ENCODE measurements at regions not wholly inside any gene's neighbourhood (a gene's known extent, or its start where the extent isn't known, plus 50 kb on each side); places are given as distances from the start of the nearest gene placed in this dataset.

GRCh38 chr6:169323221-169323620 lies 69.6 kb upstream of the THBS2 start:
- H3K4me3 ChIP-seq, result no peak overlapping the region
- H3K27me3 ChIP-seq (replicated peaks; ENCODE audit: insufficient read depth), result no peaks in the 10 kb centered on the region
- no peaks in the 10 kb centered on the region for H3K36me3 ChIP-seq
- TF ChIP-seq, protein P1, sequence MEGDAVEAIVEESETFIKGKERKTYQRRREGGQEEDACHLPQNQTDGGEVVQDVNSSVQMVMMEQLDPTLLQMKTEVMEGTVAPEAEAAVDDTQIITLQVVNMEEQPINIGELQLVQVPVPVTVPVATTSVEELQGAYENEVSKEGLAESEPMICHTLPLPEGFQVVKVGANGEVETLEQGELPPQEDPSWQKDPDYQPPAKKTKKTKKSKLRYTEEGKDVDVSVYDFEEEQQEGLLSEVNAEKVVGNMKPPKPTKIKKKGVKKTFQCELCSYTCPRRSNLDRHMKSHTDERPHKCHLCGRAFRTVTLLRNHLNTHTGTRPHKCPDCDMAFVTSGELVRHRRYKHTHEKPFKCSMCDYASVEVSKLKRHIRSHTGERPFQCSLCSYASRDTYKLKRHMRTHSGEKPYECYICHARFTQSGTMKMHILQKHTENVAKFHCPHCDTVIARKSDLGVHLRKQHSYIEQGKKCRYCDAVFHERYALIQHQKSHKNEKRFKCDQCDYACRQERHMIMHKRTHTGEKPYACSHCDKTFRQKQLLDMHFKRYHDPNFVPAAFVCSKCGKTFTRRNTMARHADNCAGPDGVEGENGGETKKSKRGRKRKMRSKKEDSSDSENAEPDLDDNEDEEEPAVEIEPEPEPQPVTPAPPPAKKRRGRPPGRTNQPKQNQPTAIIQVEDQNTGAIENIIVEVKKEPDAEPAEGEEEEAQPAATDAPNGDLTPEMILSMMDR (IDR thresholded peaks at IDR 0.05), result no peak
- no peak for TF ChIP-seq POLR2AphosphoS5 (IDR thresholded peaks at IDR 0.05)
- TF ChIP-seq POLR2A (IDR thresholded peaks at IDR 0.05), result no peak
- intact Hi-C loops (cut with DNase I), result no loop called here
- no peaks in the 10 kb centered on the region for H3K4me1 ChIP-seq (replicated peaks)
- DNase-seq (ENCODE audit: low spot score), result no peak
- no peaks in the 10 kb centered on the region for H3K9me3 ChIP-seq
- H3K27ac ChIP-seq, result no peak overlapping the region
- WGBS, result 96% methylated on average over 5 of the region's 5 CpGs

DNA sequence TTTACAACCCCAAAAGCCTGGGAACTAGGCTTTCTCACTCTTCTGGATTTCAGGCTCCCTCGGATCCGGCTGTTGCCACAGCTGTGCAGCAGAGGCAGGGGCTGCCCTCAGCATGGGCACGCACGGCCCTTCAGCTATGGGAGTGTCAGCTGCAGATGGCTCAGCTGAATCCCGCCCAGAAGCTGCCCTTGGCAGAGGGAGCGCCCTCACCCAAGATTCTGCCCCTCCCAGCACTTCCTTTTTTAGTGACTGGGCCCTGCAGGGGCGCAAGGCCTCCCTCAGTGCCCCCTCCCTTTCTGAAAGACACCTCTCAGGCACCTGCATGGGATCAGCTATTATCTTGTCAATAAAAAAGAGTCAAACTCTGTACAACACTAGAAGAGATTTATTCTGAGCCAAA lies 67.9 kb upstream of the THBS2 start:
- no peak for DNase-seq (ENCODE audit: low spot score)
- Histone ChIP-seq H3K9me3 (no peaks in the 10 kb centered on the region), H3K36me3 (no peaks in the 10 kb centered on the region), H3K27me3 (replicated peaks; ENCODE audit: insufficient read depth) (no peaks in the 10 kb centered on the region), H3K4me1 (replicated peaks) (no peaks in the 10 kb centered on the region), H3K4me3 (no peak overlapping the region), H3K27ac (no peak overlapping the region)
- intact Hi-C loops (cut with DNase I), result no loop called here
- 61% methylated on average over 7 of the region's 7 CpGs for WGBS
- TF ChIP-seq POLR2AphosphoS5 (IDR thresholded peaks at IDR 0.05) (no peak), POLR2A (IDR thresholded peaks at IDR 0.05) (no peak)
- TF ChIP-seq, protein P1 (IDR thresholded peaks at IDR 0.05), result no peak

- 48% methylated on average over 3 of the region's 3 CpGs for WGBS
- H3K27me3 ChIP-seq (replicated peaks; ENCODE audit: insufficient read depth), result no peaks in the 10 kb centered on the region
- H3K9me3 ChIP-seq, result no peaks in the 10 kb centered on the region
- DNase-seq (ENCODE audit: low spot score), result no peak
- no peaks in the 10 kb centered on the region for H3K36me3 ChIP-seq
- intact Hi-C loops (cut with DNase I), result no loop called here
- H3K27ac ChIP-seq, result no peak overlapping the region
- H3K4me1 ChIP-seq (replicated peaks), result no peaks in the 10 kb centered on the region
- no peak for TF ChIP-seq POLR2A (IDR thresholded peaks at IDR 0.05)
- TF ChIP-seq, protein P1 (IDR thresholded peaks at IDR 0.05), result no peak
- TF ChIP-seq POLR2AphosphoS5 (IDR thresholded peaks at IDR 0.05), result no peak
- no peak overlapping the region for H3K4me3 ChIP-seq
Observed at GRCh38 chr6:169320013-169320412, 66.4 kb upstream of the THBS2 start.

DNA sequence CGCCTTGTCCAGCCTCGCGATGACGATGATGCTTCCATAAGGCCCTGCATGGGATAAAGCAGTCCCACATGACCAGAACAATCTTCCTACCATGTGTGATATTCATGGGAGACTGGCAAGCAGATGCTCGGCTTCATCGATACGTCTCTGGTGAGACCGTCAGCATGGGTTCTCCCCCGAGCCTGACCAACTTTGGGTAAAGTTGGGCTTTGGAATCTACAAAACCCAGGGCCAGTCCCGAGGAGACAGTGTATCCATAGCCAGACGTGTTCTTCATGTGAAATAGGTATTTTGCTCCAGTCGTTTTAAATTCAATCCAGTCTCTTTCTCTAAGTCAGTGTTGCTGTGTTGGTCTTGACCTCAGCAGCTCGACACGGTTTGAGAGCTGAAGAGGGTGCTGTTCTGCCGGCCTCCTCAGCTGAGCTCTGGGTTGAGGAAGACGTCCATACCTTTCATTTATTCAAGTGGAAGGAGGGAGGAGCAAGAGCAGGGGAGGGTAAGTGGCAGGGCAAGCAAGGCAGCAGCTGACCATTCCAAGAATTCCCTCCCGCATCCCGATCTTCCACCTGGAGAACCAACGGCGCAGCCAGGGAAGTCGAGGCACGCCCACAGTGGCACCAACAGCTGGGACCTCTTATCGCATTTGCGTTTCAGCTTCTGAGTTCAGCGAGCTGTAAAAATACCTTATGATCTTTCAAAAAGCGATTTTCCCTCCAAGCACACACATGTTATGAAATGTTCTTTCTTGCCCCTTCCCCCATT lies 64.0 kb upstream of the THBS2 start:
- no peaks in the 10 kb centered on the region for H3K4me1 ChIP-seq (replicated peaks)
- no peak overlapping the region for H3K4me3 ChIP-seq
- H3K9me3 ChIP-seq, result no peaks in the 10 kb centered on the region
- H3K27me3 ChIP-seq (replicated peaks; ENCODE audit: insufficient read depth), result no peaks in the 10 kb centered on the region
- H3K27ac ChIP-seq, result no peak overlapping the region
- DNase-seq (ENCODE audit: low spot score), result no peak
- TF ChIP-seq POLR2A (IDR thresholded peaks at IDR 0.05), result no peak
- TF ChIP-seq, protein P1 (IDR thresholded peaks at IDR 0.05), result no peak
- no peak for TF ChIP-seq POLR2AphosphoS5 (IDR thresholded peaks at IDR 0.05)
- intact Hi-C loops (cut with DNase I), result no loop called here
- H3K36me3 ChIP-seq, result no peaks in the 10 kb centered on the region
- 91% methylated on average over 26 of the region's 26 CpGs for WGBS

- no peak for DNase-seq (ENCODE audit: low spot score)
- H3K27me3 ChIP-seq (replicated peaks; ENCODE audit: insufficient read depth), result no peaks in the 10 kb centered on the region
- intact Hi-C loops (cut with DNase I), result no loop called here
- no peak for TF ChIP-seq POLR2A (IDR thresholded peaks at IDR 0.05)
- TF ChIP-seq, protein P1 (IDR thresholded peaks at IDR 0.05), result no peak
- no peak for TF ChIP-seq POLR2AphosphoS5 (IDR thresholded peaks at IDR 0.05)
- H3K4me3 ChIP-seq, result no peak overlapping the region
- H3K36me3 ChIP-seq, result no peaks in the 10 kb centered on the region
- 95% methylated on average over 5 of the region's 5 CpGs for WGBS
- no peaks in the 10 kb centered on the region for H3K9me3 ChIP-seq
- no peak overlapping the region for H3K27ac ChIP-seq
- no peaks in the 10 kb centered on the region for H3K4me1 ChIP-seq (replicated peaks)
Observed at GRCh38 chr6:169316651-169317050, 63.0 kb upstream of the THBS2 start.

Data from prostate gland (tissue), 2 donors.